ENCODE measurements at regions not wholly inside any gene's neighbourhood (a gene's known extent, or its start where the extent isn't known, plus 50 kb on each side); places are given as distances from the start of the nearest gene placed in this dataset.

DNA sequence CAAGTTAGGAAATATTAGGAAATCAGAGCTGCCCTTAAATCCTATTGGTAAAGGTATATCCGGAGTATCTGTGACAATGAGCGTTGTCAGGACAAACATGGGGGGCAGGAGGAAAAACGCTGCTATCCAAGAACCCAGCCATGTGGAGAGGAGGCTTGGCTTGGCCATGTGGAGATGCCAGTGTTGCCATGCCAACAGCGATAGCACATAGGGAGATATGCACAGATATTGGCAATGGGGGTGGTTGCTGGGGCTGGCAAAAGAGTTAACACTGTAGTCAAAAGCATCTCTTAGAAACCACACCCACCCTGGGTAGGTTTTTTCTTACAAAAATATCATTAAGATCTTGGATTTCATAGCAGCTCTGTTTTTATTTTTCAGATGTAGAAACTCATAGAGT is 106.4 kb upstream of the ASTN2 start:
- H3K9me3 Mint-ChIP-seq, result peaks cover 16% of the 10 kb centered on the region
- H3K4me3 Mint-ChIP-seq, result no peak overlapping the region
- no peaks in the 10 kb centered on the region for H3K4me1 Mint-ChIP-seq
- peaks cover 12% of the 10 kb centered on the region for H3K27me3 Mint-ChIP-seq (ENCODE audit: low read depth)
- H3K27ac Mint-ChIP-seq, result no peak overlapping the region
- H3K36me3 Mint-ChIP-seq, result no peaks in the 10 kb centered on the region
- TF ChIP-seq CTCF (IDR thresholded peaks at IDR 0.05; ENCODE audit: unreplicated experiment), result no peak
- DNase-seq (ENCODE audit: low spot score in 2 of 2, unreplicated experiment in 2 of 2), result no peak

DNA sequence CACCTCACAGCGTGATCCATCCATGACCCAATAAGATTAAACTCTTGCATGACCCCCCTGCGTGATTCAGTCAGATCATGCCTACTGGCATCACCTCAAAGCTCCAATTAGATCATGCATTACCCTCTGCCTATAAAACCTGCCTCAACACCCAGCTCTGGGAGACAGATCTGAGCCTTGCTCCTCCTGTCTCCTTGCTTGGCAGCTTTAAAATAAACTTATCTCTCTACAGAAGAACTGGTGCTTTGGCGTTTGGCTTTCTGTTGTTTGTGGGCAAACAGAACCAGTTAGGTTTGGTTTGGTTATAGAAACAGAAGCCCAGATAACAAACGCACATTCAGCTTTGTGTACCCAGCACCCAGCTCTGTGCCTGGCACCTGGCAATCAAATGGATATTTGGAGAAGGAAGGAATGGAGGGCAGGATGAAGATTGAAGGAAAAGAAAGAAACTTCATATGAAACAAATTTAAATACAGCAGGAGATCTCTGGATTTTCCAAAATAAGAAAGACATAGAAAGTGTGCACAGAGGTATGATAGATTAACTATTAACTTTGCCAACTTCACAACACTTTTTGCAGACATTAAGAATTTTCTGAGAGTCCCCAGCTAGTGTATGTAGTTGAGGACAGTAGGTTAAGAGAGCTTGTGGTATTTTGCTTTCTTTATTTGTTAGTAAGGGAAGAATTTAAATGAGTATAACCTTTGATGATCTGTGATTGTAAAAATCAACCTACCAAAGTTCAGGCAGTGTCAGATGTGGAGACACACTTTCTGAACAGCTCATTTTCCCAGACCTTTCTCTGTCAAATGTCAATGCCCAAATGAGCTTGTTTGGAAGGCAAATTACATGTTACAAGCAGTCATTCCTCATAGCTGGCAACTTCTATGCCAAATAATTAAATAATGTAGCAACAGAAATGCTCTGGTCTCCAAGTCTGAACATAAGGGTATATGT is 102.1 kb upstream of the ASTN2 start:
- H3K27ac Mint-ChIP-seq, result no peak overlapping the region
- no peak for DNase-seq (ENCODE audit: low spot score in 2 of 2, unreplicated experiment in 2 of 2)

DNA sequence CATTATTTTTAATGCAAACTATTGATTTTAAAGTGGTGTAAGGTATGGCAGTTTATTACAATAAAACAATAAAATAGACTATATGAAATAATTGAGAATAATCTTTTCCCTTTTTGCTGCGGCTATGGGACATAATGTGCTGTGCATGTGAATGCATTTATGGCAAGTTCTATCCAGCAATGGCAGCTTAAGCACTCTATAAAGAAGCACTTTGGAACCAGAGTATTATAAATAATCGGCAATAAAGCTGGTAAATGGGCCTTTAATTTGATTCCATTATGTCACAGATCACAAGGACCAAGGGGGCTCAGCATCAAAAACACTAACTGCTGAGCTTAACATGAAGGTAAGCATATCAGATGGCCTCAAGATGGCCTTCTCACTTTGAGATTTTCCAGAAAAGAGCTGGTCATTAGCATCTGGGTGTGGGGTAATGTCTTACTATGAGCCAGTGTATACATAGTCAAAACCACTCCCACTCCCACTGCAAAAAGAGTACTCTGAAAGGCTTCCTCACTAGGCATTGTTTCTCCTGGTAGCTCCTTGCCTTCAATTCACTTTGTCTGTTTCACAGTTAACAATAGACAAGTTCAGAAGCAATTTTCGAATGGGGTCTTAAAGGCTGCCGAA is 97.1 kb upstream of the ASTN2 start:
- no peak for DNase-seq (ENCODE audit: low spot score in 2 of 2, unreplicated experiment in 2 of 2)
- Mint-ChIP-seq H3K9me3 (no peaks in the 10 kb centered on the region), H3K4me3 (no peak overlapping the region), H3K36me3 (no peaks in the 10 kb centered on the region), H3K27me3 (ENCODE audit: low read depth) (peaks cover 29% of the 10 kb centered on the region), H3K4me1 (no peaks in the 10 kb centered on the region), H3K27ac (no peak overlapping the region)
- TF ChIP-seq CTCF (IDR thresholded peaks at IDR 0.05; ENCODE audit: unreplicated experiment), result no peak

More for the DNA sequence above, 102.1 kb upstream of the ASTN2 start:
- no peaks in the 10 kb centered on the region for H3K4me1 Mint-ChIP-seq
- no peak for TF ChIP-seq CTCF (IDR thresholded peaks at IDR 0.05; ENCODE audit: unreplicated experiment)
- peaks cover 23% of the 10 kb centered on the region for H3K27me3 Mint-ChIP-seq (ENCODE audit: low read depth)
- H3K36me3 Mint-ChIP-seq, result no peaks in the 10 kb centered on the region
- peaks cover 8% of the 10 kb centered on the region for H3K9me3 Mint-ChIP-seq
- no peak overlapping the region for H3K4me3 Mint-ChIP-seq

GRCh38 chr9:117496307-117496706 is 81.5 kb upstream of the ASTN2 start:
- peaks cover 2% of the 10 kb centered on the region for H3K4me1 Mint-ChIP-seq
- no peak for TF ChIP-seq CTCF (IDR thresholded peaks at IDR 0.05; ENCODE audit: unreplicated experiment)
- H3K4me3 Mint-ChIP-seq, result no peak overlapping the region
- H3K27me3 Mint-ChIP-seq (ENCODE audit: low read depth), result peaks cover 29% of the 10 kb centered on the region
- peaks cover 18% of the 10 kb centered on the region for H3K9me3 Mint-ChIP-seq
- H3K36me3 Mint-ChIP-seq, result peaks cover 2% of the 10 kb centered on the region
- no peak for DNase-seq (ENCODE audit: low spot score in 2 of 2, unreplicated experiment in 2 of 2)
- no peak overlapping the region for H3K27ac Mint-ChIP-seq

GRCh38 chr9:117494401-117495090 is 79.7 kb upstream of the ASTN2 start:
- TF ChIP-seq CTCF (IDR thresholded peaks at IDR 0.05; ENCODE audit: unreplicated experiment), result no peak
- H3K27me3 Mint-ChIP-seq (ENCODE audit: low read depth), result peaks cover 40% of the 10 kb centered on the region
- H3K4me3 Mint-ChIP-seq, result no peak overlapping the region

More at GRCh38 chr9:117494401-117495090, 79.7 kb upstream of the ASTN2 start:
- DNase-seq (ENCODE audit: low spot score in 2 of 2, unreplicated experiment in 2 of 2), result no peak
- Mint-ChIP-seq H3K27ac (no peak overlapping the region), H3K4me1 (peaks cover 2% of the 10 kb centered on the region), H3K9me3 (peaks cover 18% of the 10 kb centered on the region), H3K36me3 (peaks cover 2% of the 10 kb centered on the region)

All from mesothelial cell of epicardium (in vitro differentiated cells).